HCT116 (cell line): ENCODE measurements at regions not wholly inside any gene's neighbourhood (a gene's known extent, or its start where the extent isn't known, plus 50 kb on each side); places are given as distances from the start of the nearest gene placed in this dataset.

Source experiments
- ATAC-seq: fragments of 200-7000 bp; cut with Tn5 transposase; 2 replicates; pipeline ENCODE4 v1.9.1; 2020; ENCODE audit warnings: mild to moderate bottlenecking, moderate library complexity
- BruUV-seq: library from RNA; stranded (reverse); fragments of 400-500 nt; replicated peaks from 2 replicates; lab custom pipeline; 2021; lab: Mats Ljungman, UMichigan
- CTCF ChIA-PET: fragments of 300-600 bp; sonication (Branson Sonifier 250); formaldehyde crosslinking; loops from one replicate; lab custom pipeline; 2021; ENCODE audit warnings: antibody characterized with exemption; lab: Charles Lee
- POLR2A ChIA-PET: fragments of 300-600, 350-600 bp; sonication (Branson Sonifier 250); formaldehyde crosslinking; loops from one replicate; lab custom pipeline; 2021; ENCODE audit warnings: antibody characterized with exemption; lab: Charles Lee
- RAD21 ChIA-PET, 2 experiments: fragments of 300-600 bp; sonication (Branson Sonifier 250); formaldehyde crosslinking; loops; one replicate each; lab custom pipeline; 2023; ENCODE audit warnings: low total read pairs in 2 of 2; ENCODE audit not compliant: uncharacterized antibody in 2 of 2, unreplicated experiment in 2 of 2, low non-redundant PET in 1 of 2; lab: Charles Lee
- DNase-seq: peaks from one replicate; pipeline ENCODE4 v3.0.0-alpha.2; 2010; ENCODE audit warnings: low read depth, low spot score
- H2AFZ ChIP-seq: fragments of 200-600 bp; shearing (Covaris generic), sonication (generic); 2 replicates; pipeline ENCODE4 v1.6.1; 2017; ENCODE audit warnings: low read depth, mixed run types, mixed read lengths, antibody characterized with exemption, low read length; ENCODE audit not compliant: poor library complexity, severe bottlenecking
- H3K27ac ChIP-seq: 2 replicates; pipeline ENCODE4 v1.5.1; 2012; ENCODE audit warnings: low read depth, low read length
- H3K27me3 ChIP-seq: fragments of 200-600 bp; sonication (generic); 2 replicates; pipeline ENCODE4 v1.6.1; 2016; ENCODE audit warnings: mixed run types, low read length, mixed read lengths; ENCODE audit not compliant: insufficient read depth
- H3K36me3 ChIP-seq, 2 experiments: fragments of 200-500 bp in 1 of 2; fragments of 200-600 bp in 1 of 2; sonication (Bioruptor generic) in 1 of 2; sonication (generic) in 1 of 2; 2 replicates each; pipeline versions ENCODE4 v1.5.1 to v1.6.1; 2014 to 2016; ENCODE audit warnings: low read length in 2 of 2, inconsistent platforms in 1 of 2, mixed read lengths in 1 of 2, mixed run types in 1 of 2; ENCODE audit not compliant: insufficient read depth in 2 of 2, control insufficient read depth in 1 of 2
- H3K4me1 ChIP-seq, 2 experiments: fragments of 200-600 bp in 1 of 2; sonication (generic) in 1 of 2; 2 replicates each; pipeline versions ENCODE4 v1.5.1 to v1.6.1; 2012 to 2017; ENCODE audit warnings: low read length in 2 of 2, inconsistent platforms in 1 of 2, mild to moderate bottlenecking in 1 of 2, mixed read lengths in 1 of 2, mixed run types in 1 of 2, moderate library complexity in 1 of 2; ENCODE audit not compliant: insufficient read depth in 2 of 2, control insufficient read depth in 1 of 2
- H3K4me2 ChIP-seq: fragments of 200-600 bp; sonication (generic); 2 replicates; pipeline ENCODE4 v1.6.1; 2017; ENCODE audit warnings: mixed run types, low read length, mixed read lengths
- H3K4me3 ChIP-seq, 2 experiments: fragments of 200-600 bp in 1 of 2; sonication (generic) in 1 of 2; replicated peaks in 1 of 2; 2 replicates each; pipeline ENCODE4 v1.5.1; 2011 to 2016; ENCODE audit warnings: low read length in 2 of 2, control low read depth in 1 of 2, low read depth in 1 of 2, mild to moderate bottlenecking in 1 of 2, mixed read lengths in 1 of 2, mixed run types in 1 of 2
- H3K79me2 ChIP-seq: fragments of 200-600 bp; sonication (generic); 2 replicates; pipeline ENCODE4 v1.6.1; 2017; ENCODE audit warnings: mild to moderate bottlenecking, mixed run types, low read length, moderate library complexity, mixed read lengths; ENCODE audit not compliant: insufficient read depth
- H3K9ac ChIP-seq: fragments of 200-600 bp; sonication (generic); 2 replicates; pipeline ENCODE4 v1.6.1; 2016; ENCODE audit warnings: low read length, mixed read lengths
- H3K9me2 ChIP-seq: fragments of 200-600 bp; sonication (generic), shearing (Covaris generic); 2 replicates; pipeline ENCODE4 v1.6.1; 2017; ENCODE audit warnings: mixed run types, mild to moderate bottlenecking, moderate library complexity; ENCODE audit not compliant: insufficient read depth
- H3K9me3 ChIP-seq, 2 experiments: fragments of 200-500 bp in 1 of 2; fragments of 200-600 bp in 1 of 2; sonication (Bioruptor generic) in 1 of 2; sonication (generic) in 1 of 2; 2 replicates each; pipeline ENCODE4 v1.6.1; 2014 to 2017; ENCODE audit warnings: low read length in 2 of 2, mixed read lengths in 2 of 2, inconsistent platforms in 1 of 2, low read depth in 1 of 2, mild to moderate bottlenecking in 1 of 2, mixed run types in 1 of 2, moderate library complexity in 1 of 2; ENCODE audit not compliant: control insufficient read depth in 1 of 2, insufficient read depth in 1 of 2
- H4K20me1 ChIP-seq: fragments of 200-600 bp; sonication (generic), shearing (Covaris generic); 2 replicates; pipeline ENCODE4 v1.6.1; 2017; ENCODE audit warnings: mixed run types, mild to moderate bottlenecking, moderate library complexity; ENCODE audit not compliant: insufficient read depth
- CBX3 ChIP-seq: IDR thresholded peaks from 2 replicates; pipeline ENCODE4 v1.6.1; 2012; ENCODE audit warnings: low read depth
- CEBPB ChIP-seq: IDR thresholded peaks from 2 replicates; pipeline ENCODE4 v1.6.1; 2012; ENCODE audit warnings: low read depth
- ELF1 ChIP-seq: IDR thresholded peaks from 2 replicates; pipeline ENCODE4 v1.6.1; 2012; ENCODE audit warnings: low read depth, borderline replicate concordance
- EZH2phosphoT487 ChIP-seq: fragments of 200-600 bp; IDR thresholded peaks from 2 replicates; pipeline ENCODE4 v1.6.1; 2018; ENCODE audit warnings: antibody characterized with exemption, borderline replicate concordance
- FOSL1 ChIP-seq: IDR thresholded peaks from 2 replicates; pipeline ENCODE4 v1.6.1; 2012; ENCODE audit warnings: low read depth
- JUND ChIP-seq: IDR thresholded peaks from 2 replicates; pipeline ENCODE4 v1.6.1; 2012
- POLR2A ChIP-seq: IDR thresholded peaks from 2 replicates; pipeline ENCODE4 v1.7.0; 2011; ENCODE audit warnings: borderline replicate concordance; ENCODE audit not compliant: insufficient read depth, insufficient read length; ENCODE audit errors: extremely low read depth
- POLR2AphosphoS5 ChIP-seq: IDR thresholded peaks from 2 replicates; pipeline ENCODE4 v1.6.1; 2011; ENCODE audit warnings: mild to moderate bottlenecking, low read depth, low read length, moderate library complexity
- RAD21 ChIP-seq: IDR thresholded peaks from 2 replicates; pipeline ENCODE4 v1.6.1; 2012; ENCODE audit warnings: low read depth, mild to moderate bottlenecking
- SIN3A ChIP-seq: IDR thresholded peaks from 2 replicates; pipeline ENCODE4 v1.6.1; 2012; ENCODE audit warnings: low read depth
- YY1 ChIP-seq: IDR thresholded peaks from 2 replicates; pipeline ENCODE4 v1.6.1; 2011; ENCODE audit warnings: low read length, low read depth, moderate library complexity, mild to moderate bottlenecking; ENCODE audit not compliant: insufficient replicate concordance; ENCODE audit errors: extremely low read depth
- ZFX ChIP-seq: fragments of 450-650 bp; IDR thresholded peaks from 2 replicates; pipeline ENCODE4 v1.6.1; 2017
- intact Hi-C: fragments of 100-400 bp; cut with micrococcal nuclease; formaldehyde crosslinking; loops from 2 replicates; pipeline ENCODE4 v1.10.0; 2022
- TF ChIP-seq, protein P1 (sequence below): IDR thresholded peaks from 2 replicates; pipeline ENCODE4 v1.6.1; 2011; ENCODE audit warnings: mild to moderate bottlenecking, low read length, moderate library complexity; ENCODE audit not compliant: insufficient replicate concordance; ENCODE audit errors: extremely low read depth
- TF ChIP-seq, protein P2 (sequence below): IDR thresholded peaks from 2 replicates; pipeline ENCODE4 v1.6.1; 2012

DNA sequence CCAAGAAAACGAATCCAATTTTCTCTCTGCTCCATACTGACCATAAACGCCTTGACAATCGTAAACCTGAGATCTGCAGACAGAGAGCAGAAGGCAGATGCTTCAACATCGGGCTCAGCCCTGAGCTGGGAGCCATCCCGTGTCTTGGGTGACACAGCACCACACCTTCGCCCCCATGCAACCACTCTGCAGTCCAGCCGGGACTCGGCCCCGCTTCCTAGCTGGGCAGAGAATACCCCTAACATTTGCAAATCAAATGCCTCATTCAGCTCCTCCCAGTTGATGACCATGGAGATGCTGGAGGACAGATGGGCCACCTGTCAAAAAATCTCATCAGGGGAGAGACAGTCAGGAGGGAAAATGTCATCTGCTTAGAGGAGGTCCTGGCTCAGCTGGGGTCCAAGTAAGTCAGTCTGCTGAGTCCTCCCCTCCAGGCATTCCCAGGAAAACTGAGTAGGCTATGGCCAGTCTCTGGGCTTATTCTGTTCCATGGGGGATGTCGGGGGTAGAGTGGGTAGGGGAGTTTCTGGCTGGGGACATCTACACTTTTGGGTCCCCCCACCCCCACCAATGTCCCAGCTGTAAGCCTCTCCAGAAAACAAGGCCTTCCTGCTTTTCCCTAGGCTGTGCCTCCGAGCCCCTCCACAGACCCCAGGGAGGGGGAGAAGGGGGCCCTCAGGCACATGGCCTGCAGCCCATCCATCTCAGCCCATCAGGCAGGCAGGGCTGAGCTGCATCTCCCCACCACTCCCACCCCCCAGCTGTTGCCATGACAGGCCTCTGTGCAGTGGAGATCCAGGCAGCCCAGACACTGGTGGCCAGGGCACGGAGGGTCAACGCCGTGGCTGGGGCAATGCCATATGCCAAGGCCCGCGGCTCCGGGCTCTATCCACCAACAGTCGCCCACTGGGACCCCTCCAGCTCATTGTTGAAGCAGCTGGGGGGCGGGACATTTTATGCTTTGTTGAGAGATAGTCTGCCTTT, 158.6 kb downstream of the AXIN2 start:
- H3K9me2 ChIP-seq: no peaks in the 10 kb centered on the region
- POLR2A ChIA-PET: no interaction called here

More for the DNA sequence above, 158.6 kb downstream of the AXIN2 start:
- H3K27me3 ChIP-seq: no peaks in the 10 kb centered on the region; the same call in 1 of the 2 replicates
- no peaks in the 10 kb centered on the region for H3K9me3 ChIP-seq
- no peak overlapping the region for H3K27ac ChIP-seq
- no peak overlapping the region for H3K4me3 ChIP-seq
- no peak for DNase-seq
- no peak overlapping the region for H3K9ac ChIP-seq
- BruUV-seq: no TSS peak
- TF ChIP-seq SIN3A (no peak), FOSL1 (no peak), RAD21 (no peak), POLR2AphosphoS5 (no peak), ELF1 (no peak), EZH2phosphoT487 (no peak), CEBPB (no peak), ZFX (no peak), CBX3 (no peak), JUND (no peak), YY1 (no peak), POLR2A (no peak)
- TF ChIP-seq, protein P1, sequence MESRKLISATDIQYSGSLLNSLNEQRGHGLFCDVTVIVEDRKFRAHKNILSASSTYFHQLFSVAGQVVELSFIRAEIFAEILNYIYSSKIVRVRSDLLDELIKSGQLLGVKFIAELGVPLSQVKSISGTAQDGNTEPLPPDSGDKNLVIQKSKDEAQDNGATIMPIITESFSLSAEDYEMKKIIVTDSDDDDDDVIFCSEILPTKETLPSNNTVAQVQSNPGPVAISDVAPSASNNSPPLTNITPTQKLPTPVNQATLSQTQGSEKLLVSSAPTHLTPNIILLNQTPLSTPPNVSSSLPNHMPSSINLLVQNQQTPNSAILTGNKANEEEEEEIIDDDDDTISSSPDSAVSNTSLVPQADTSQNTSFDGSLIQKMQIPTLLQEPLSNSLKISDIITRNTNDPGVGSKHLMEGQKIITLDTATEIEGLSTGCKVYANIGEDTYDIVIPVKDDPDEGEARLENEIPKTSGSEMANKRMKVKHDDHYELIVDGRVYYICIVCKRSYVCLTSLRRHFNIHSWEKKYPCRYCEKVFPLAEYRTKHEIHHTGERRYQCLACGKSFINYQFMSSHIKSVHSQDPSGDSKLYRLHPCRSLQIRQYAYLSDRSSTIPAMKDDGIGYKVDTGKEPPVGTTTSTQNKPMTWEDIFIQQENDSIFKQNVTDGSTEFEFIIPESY: no peak
- TF ChIP-seq, protein P2, sequence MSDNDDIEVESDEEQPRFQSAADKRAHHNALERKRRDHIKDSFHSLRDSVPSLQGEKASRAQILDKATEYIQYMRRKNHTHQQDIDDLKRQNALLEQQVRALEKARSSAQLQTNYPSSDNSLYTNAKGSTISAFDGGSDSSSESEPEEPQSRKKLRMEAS: no peak
- TF ChIP-seq, all 23 proteins: peak for 0
- Histone ChIP-seq H2AFZ (no peak overlapping the region), H3K4me2 (no peak overlapping the region), H3K36me3 (no peaks in the 10 kb centered on the region), H3K79me2 (no peaks in the 10 kb centered on the region), H3K4me1 (no peaks in the 10 kb centered on the region), H4K20me1 (no peaks in the 10 kb centered on the region)
- no peak for ATAC-seq
- intact Hi-C loops: no loop called here
- RAD21 ChIA-PET: no interaction called here
- CTCF ChIA-PET: no interaction called here
